Epithelial cell of esophagus (primary cell): ENCODE measurements at regions not wholly inside any gene's neighbourhood (a gene's known extent, or its start where the extent isn't known, plus 50 kb on each side); places are given as distances from the start of the nearest gene placed in this dataset.

ENCODE experiments used
- DNase-seq: peaks from one replicate; pipeline ENCODE4 v3.0.0; 2010; ENCODE audit warnings: low read depth
- H3K4me3 ChIP-seq: 2 replicates; pipeline ENCODE4 v1.5.1; 2011; ENCODE audit warnings: mild to moderate bottlenecking, low read length, control low read depth
- CTCF ChIP-seq: IDR thresholded peaks from 2 replicates; pipeline ENCODE4 v1.5.1; 2011; ENCODE audit warnings: low read depth, mild to moderate bottlenecking, low read length, control low read depth, inconsistent platforms; ENCODE audit not compliant: insufficient read depth; ENCODE audit errors: missing control alignments

DNA sequence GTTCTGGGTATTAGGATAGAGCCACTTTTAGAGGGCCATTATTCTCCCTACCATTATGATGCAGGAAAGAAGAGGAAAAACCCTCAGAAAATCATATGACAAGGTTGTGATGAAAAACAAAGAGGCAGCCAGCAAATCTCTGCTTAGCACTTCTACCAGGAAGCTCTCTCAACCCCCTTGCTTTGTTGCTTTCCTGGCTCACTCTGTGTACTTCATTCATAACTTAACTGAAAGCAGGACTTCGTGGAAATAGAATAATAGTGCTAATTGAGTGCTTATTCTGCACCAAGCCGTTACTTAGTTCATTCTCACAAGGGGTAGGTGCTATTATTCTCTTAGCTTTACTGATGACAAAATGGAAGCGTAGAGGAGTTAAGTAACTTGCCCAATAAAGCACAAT, 354.1 kb downstream of the HRH4 start:
- no peak for DNase-seq
- TF ChIP-seq CTCF: no peak
- H3K4me3 ChIP-seq: no peak overlapping the region

DNA sequence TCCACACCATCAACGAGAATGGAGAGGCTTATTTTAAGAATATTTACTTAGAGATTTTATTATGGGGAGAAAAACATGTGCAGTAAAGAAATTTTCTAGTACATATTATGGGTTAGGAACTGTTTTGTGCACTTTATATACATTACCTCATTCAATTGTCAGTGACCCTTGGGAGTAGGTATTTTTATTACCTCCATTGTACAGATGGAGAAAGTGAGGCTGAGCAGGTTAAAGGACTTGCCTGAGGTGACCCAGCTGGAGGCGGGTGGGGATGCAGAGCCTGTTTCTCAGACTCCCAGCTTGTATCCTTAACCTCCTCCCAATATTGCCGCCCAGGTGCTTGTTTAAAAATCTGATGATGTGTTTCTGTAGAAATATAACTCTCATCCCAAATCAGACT, 356.7 kb downstream of the HRH4 start:
- TF ChIP-seq CTCF: no peak
- no peak overlapping the region for H3K4me3 ChIP-seq
- no peak for DNase-seq

DNA sequence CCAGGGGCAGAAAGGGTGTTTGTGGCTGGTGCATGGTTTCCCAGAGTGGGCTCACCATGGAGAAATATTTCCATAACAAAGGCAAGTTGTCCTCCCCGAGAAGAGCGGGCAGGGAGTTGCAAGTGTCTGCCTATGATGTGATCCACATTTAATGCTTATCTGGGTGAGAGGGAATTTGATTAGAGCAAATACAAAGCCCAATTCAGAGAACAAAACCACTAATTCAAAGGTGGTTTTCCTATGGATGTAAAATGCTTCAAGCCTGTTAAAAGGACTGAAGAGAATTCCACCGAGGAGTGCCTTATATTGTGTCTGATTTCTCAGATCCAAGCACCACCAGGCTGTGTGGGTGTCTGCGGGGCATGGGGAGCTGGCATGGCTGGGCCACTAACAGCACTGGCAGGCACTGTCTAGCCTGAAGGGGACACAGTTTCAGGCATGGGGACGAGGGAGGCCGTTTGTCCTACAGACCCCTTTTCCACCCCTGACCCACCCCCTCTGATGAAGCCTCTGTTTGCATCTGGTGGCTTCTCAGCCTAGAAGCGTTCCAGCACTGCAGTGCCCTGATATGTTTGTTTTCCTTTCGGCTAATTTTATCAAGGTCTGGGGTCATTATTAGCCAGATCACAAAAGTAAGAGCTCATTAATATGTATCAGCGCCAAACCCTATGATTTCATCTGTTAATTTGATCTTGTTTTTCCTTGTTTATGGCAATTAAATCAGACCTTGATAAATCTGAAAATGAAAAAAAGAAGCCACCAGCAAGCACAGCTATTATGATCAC, 357.3 kb downstream of the HRH4 start:
- no peak for DNase-seq
- no peak overlapping the region for H3K4me3 ChIP-seq
- TF ChIP-seq CTCF: no peak

GRCh38 chr18:24818441-24818840, 358.0 kb downstream of the HRH4 start:
- no peak for DNase-seq
- no peak overlapping the region for H3K4me3 ChIP-seq
- no peak for TF ChIP-seq CTCF

- H3K4me3 ChIP-seq: no peak overlapping the region
- DNase-seq: no peak
- TF ChIP-seq CTCF: no peak
Observed at GRCh38 chr18:24819141-24819890, 358.9 kb downstream of the HRH4 start.

- DNase-seq: no peak
- no peak for TF ChIP-seq CTCF
Observed at GRCh38 chr18:24825397-24825796, 365.0 kb downstream of the HRH4 start.

More at GRCh38 chr18:24825397-24825796, 365.0 kb downstream of the HRH4 start:
- H3K4me3 ChIP-seq: no peak overlapping the region
